Choroid plexus epithelial cell (primary cell): ENCODE measurements at regions not wholly inside any gene's neighbourhood (a gene's known extent, or its start where the extent isn't known, plus 50 kb on each side); places are given as distances from the start of the nearest gene placed in this dataset.

Experiments
- DNase-seq: peaks from one replicate; pipeline ENCODE4 v3.0.0-alpha.2; 2010; ENCODE audit warnings: low read depth
- H3K4me3 ChIP-seq: 2 replicates; pipeline ENCODE4 v1.5.1; 2011; ENCODE audit warnings: low read depth, mild to moderate bottlenecking, control low read depth, low read length, moderate library complexity
- CTCF ChIP-seq: conservative IDR thresholded peaks from 2 replicates; pipeline ENCODE4 v1.5.1; 2011; ENCODE audit warnings: low read depth, mild to moderate bottlenecking, control low read depth, inconsistent platforms, low read length, moderate library complexity

- no peak for DNase-seq
- H3K4me3 ChIP-seq: no peak overlapping the region
- TF ChIP-seq CTCF: no peak
Measured at GRCh38 chr11:12617632-12618031, 56.6 kb upstream of the TEAD1 start.

- no peak for DNase-seq
- no peak overlapping the region for H3K4me3 ChIP-seq
- no peak for TF ChIP-seq CTCF
Measured at GRCh38 chr11:12618743-12619540, 55.3 kb upstream of the TEAD1 start.

DNA sequence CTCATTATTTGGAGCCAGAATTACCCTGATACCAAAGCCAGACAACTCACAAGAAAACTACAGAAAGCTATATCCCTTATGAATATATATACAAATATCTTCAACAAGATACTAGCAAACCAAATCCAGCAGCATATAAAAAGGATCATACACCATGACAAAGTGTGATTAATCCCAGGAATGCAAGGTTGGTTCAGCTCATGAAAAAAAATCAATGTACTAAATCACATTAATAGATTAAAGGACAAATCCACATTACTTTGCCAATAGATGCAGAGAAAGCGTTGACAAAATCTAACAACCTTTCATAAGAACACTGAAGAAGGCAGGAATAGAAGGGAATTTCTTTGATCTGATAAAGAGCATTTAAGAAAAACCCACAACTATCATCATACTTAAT lies 50.4 kb upstream of the TEAD1 start:
- TF ChIP-seq CTCF: no peak
- no peak for DNase-seq
- no peak overlapping the region for H3K4me3 ChIP-seq
